Cardiac muscle cell (in vitro differentiated cells and primary cell): ENCODE measurements at regions not wholly inside any gene's neighbourhood (a gene's known extent, or its start where the extent isn't known, plus 50 kb on each side); places are given as distances from the start of the nearest gene placed in this dataset.

ENCODE experiments used
- DNase-seq, 2 donors: peaks; one replicate each; pipeline versions ENCODE4 v3.0.0 to v3.0.0-alpha.2; 2010 to 2017; ENCODE audit warnings: low read depth in 1 of 2, low spot score in 1 of 2
- H3K27ac ChIP-seq: fragments of 200-600 bp; sonication (generic); 2 replicates; pipeline ENCODE4 v1.5.1; 2016
- H3K27me3 ChIP-seq: fragments of 200-600 bp; sonication (generic); 2 replicates; pipeline ENCODE4 v1.6.0; 2016; ENCODE audit warnings: control low read depth
- H3K36me3 ChIP-seq: fragments of 200-600 bp; sonication (generic); 2 replicates; pipeline ENCODE4 v1.5.1; 2016; ENCODE audit warnings: control low read depth
- H3K4me1 ChIP-seq: fragments of 200-600 bp; sonication (generic); 2 replicates; pipeline ENCODE4 v1.8.1; 2017; ENCODE audit warnings: low read depth, mild to moderate bottlenecking, mixed run types
- H3K4me3 ChIP-seq: fragments of 200-600 bp; sonication (generic); 2 replicates; pipeline ENCODE4 v1.5.1; 2016; ENCODE audit warnings: mild to moderate bottlenecking
- H3K9me3 ChIP-seq: fragments of 200-600 bp; sonication (generic); 2 replicates; pipeline ENCODE4 v1.5.1; 2017; ENCODE audit warnings: low read depth, mild to moderate bottlenecking, control low read depth
- CTCF ChIP-seq: IDR thresholded peaks from 2 replicates; pipeline ENCODE4 v1.5.1; 2012; ENCODE audit warnings: low read depth, mild to moderate bottlenecking, low read length

GRCh38 chr1:194795917-194796593 lies 1609.6 kb upstream of the B3GALT2 start:
- Histone ChIP-seq H3K4me1 (no peaks in the 10 kb centered on the region), H3K9me3 (no peaks in the 10 kb centered on the region), H3K27ac (no peak overlapping the region), H3K4me3 (no peak overlapping the region), H3K36me3 (no peaks in the 10 kb centered on the region), H3K27me3 (no peaks in the 10 kb centered on the region)
- DNase-seq: no peak
- TF ChIP-seq CTCF: no peak

GRCh38 chr1:194787001-194787400 lies 1600.6 kb upstream of the B3GALT2 start:
- no peak for TF ChIP-seq CTCF
- DNase-seq: no peak
- Histone ChIP-seq H3K9me3 (no peaks in the 10 kb centered on the region), H3K36me3 (no peaks in the 10 kb centered on the region), H3K27ac (no peak overlapping the region), H3K4me3 (no peak overlapping the region), H3K4me1 (no peaks in the 10 kb centered on the region), H3K27me3 (no peaks in the 10 kb centered on the region)

GRCh38 chr1:194786027-194786426 lies 1599.6 kb upstream of the B3GALT2 start:
- no peak for DNase-seq
- H3K27me3 ChIP-seq: no peaks in the 10 kb centered on the region
- no peaks in the 10 kb centered on the region for H3K36me3 ChIP-seq
- no peak overlapping the region for H3K4me3 ChIP-seq
- H3K27ac ChIP-seq: no peak overlapping the region
- H3K4me1 ChIP-seq: no peaks in the 10 kb centered on the region
- TF ChIP-seq CTCF: no peak
- H3K9me3 ChIP-seq: no peaks in the 10 kb centered on the region

- Histone ChIP-seq H3K27me3 (no peaks in the 10 kb centered on the region), H3K4me1 (no peaks in the 10 kb centered on the region), H3K9me3 (no peaks in the 10 kb centered on the region), H3K36me3 (no peaks in the 10 kb centered on the region), H3K4me3 (no peak overlapping the region), H3K27ac (no peak overlapping the region)
- no peak for DNase-seq
- no peak for TF ChIP-seq CTCF
These were observed 1590.2 kb upstream of the B3GALT2 start for GRCh38 chr1:194776657-194777056.

GRCh38 chr1:194774535-194774934 lies 1588.1 kb upstream of the B3GALT2 start:
- TF ChIP-seq CTCF: no peak
- Histone ChIP-seq H3K27me3 (no peaks in the 10 kb centered on the region), H3K4me1 (no peaks in the 10 kb centered on the region), H3K4me3 (no peak overlapping the region), H3K36me3 (no peaks in the 10 kb centered on the region), H3K9me3 (no peaks in the 10 kb centered on the region), H3K27ac (no peak overlapping the region)
- DNase-seq: no peak
